Esophagus squamous epithelium (tissue), 4 donors: ENCODE measurements at regions not wholly inside any gene's neighbourhood (a gene's known extent, or its start where the extent isn't known, plus 50 kb on each side); places are given as distances from the start of the nearest gene placed in this dataset.

Experiments used
- POLR2A ChIP-seq, 4 donors: fragments of 450-650 bp; IDR thresholded peaks; one replicate each; pipeline ENCODE4 v1.6.1; 2017; ENCODE audit warnings: antibody characterized with exemption in 4 of 4, mild to moderate bottlenecking in 4 of 4, moderate library complexity in 3 of 4
- TF ChIP-seq, protein P1 (sequence below), 6 experiments: fragments of 450-650 bp in 4 of 6; fragments of 200-600 bp in 2 of 6; sonication (generic) in 2 of 6; IDR thresholded peaks; one replicate each; pipeline ENCODE4 v1.5.1; 2016 to 2019; ENCODE audit warnings: antibody characterized with exemption in 6 of 6, mild to moderate bottlenecking in 4 of 6, moderate library complexity in 4 of 6

DNA sequence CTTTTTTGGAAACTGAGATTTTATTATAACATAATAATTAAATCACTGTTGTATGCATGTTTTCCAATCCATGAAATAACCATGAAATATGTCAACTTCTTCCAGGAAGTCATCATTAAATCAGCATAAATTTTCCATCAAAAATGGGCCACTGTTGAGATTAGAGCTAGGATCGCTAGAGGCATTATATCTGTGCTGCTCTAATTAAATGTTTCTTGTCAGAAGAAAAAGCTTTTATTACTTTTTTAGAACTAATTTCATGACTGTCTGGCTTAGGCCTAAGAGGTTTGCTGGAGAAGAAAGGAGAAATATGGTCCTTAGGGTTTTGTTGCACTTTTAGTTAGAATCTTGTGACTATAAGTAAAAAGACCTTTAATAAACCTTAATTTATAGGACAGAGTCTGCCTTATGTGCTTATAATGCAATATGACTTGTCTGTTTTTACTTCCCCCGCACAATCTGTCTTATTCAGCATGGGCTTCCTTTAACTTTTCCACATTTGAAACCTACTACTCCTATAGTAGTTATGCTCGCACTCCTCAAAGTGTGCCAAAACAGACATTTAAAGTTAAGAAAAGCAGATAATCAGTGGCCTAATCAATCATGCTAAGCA lies 363.4 kb upstream of the GCFC2 start:
- no peak for TF ChIP-seq POLR2A (IDR thresholded peaks at IDR 0.05)
- TF ChIP-seq, protein P1, sequence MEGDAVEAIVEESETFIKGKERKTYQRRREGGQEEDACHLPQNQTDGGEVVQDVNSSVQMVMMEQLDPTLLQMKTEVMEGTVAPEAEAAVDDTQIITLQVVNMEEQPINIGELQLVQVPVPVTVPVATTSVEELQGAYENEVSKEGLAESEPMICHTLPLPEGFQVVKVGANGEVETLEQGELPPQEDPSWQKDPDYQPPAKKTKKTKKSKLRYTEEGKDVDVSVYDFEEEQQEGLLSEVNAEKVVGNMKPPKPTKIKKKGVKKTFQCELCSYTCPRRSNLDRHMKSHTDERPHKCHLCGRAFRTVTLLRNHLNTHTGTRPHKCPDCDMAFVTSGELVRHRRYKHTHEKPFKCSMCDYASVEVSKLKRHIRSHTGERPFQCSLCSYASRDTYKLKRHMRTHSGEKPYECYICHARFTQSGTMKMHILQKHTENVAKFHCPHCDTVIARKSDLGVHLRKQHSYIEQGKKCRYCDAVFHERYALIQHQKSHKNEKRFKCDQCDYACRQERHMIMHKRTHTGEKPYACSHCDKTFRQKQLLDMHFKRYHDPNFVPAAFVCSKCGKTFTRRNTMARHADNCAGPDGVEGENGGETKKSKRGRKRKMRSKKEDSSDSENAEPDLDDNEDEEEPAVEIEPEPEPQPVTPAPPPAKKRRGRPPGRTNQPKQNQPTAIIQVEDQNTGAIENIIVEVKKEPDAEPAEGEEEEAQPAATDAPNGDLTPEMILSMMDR (IDR thresholded peaks at IDR 0.05): no peak
